ENCODE measurements at regions not wholly inside any gene's neighbourhood (a gene's known extent, or its start where the extent isn't known, plus 50 kb on each side); places are given as distances from the start of the nearest gene placed in this dataset.

- TF ChIP-seq, protein P1, sequence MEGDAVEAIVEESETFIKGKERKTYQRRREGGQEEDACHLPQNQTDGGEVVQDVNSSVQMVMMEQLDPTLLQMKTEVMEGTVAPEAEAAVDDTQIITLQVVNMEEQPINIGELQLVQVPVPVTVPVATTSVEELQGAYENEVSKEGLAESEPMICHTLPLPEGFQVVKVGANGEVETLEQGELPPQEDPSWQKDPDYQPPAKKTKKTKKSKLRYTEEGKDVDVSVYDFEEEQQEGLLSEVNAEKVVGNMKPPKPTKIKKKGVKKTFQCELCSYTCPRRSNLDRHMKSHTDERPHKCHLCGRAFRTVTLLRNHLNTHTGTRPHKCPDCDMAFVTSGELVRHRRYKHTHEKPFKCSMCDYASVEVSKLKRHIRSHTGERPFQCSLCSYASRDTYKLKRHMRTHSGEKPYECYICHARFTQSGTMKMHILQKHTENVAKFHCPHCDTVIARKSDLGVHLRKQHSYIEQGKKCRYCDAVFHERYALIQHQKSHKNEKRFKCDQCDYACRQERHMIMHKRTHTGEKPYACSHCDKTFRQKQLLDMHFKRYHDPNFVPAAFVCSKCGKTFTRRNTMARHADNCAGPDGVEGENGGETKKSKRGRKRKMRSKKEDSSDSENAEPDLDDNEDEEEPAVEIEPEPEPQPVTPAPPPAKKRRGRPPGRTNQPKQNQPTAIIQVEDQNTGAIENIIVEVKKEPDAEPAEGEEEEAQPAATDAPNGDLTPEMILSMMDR (IDR thresholded peaks at IDR 0.05; ENCODE audit: control insufficient read depth, extremely low read depth, insufficient read depth): no peak
- no peak overlapping the region for H3K4me3 ChIP-seq (ENCODE audit: low read depth, low read length)
- DNase-seq (ENCODE audit: low read depth): no peak
Observed at GRCh38 chr4:178027796-178028195, 585.6 kb upstream of the AGA start.

DNA sequence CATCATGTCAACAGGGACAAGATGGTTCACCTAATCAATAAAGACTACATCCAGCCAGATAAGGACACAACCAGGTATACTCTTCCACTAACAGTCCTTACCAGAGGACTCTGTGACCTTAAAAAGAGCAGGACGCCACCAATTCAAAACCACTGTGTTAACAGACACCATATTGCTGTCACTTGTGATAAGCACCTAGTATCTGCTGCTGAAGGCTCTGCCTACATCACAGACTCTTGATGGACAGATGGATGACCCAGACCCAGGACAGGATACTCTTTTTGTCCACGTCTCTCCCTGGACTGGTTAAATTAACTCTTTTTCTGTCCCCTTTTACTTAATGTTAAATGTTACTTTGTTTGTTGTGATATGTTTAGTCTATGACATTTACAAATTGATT is 586.2 kb upstream of the AGA start:
- TF ChIP-seq, protein P1 (IDR thresholded peaks at IDR 0.05; ENCODE audit: control insufficient read depth, extremely low read depth, insufficient read depth): no peak
- no peak for DNase-seq (ENCODE audit: low read depth)
- H3K4me3 ChIP-seq (ENCODE audit: low read depth, low read length): no peak overlapping the region

DNA sequence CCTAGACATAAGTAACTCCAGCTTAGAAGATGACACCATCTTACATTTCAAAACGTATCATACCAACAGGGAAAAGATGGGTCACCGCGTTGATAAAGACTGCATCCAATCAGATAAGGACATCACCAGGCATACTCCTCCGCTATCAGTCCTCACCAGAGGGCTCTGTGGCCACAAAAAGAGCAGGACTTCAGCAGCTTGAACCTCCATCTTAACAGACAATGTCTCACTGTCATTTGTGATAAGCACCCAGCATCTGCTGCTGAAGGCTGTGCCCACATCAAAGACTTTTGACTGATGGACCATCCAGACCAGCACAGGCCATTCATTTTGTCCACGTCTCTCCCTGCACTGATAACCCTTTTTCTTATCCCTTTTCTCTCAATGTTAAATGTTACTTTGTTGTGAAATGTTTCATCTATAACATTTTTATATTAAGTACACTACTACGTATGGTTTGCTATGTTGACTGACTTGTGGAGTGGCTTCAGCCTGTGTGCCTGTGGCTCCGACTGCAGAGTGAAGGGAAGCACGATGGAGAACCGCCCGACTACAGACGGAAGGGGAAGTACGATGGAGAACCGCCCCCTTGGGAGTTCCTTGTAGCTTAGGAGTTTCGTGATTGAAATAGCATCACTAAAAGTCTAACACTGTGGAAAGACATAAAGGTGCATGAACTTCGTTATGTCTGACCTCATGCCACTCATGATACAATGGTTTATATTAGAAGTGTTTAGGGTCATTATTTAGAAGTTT is 595.4 kb upstream of the AGA start:
- DNase-seq (ENCODE audit: low read depth): no peak
- TF ChIP-seq, protein P1 (IDR thresholded peaks at IDR 0.05; ENCODE audit: control insufficient read depth, extremely low read depth, insufficient read depth): no peak
- no peak overlapping the region for H3K4me3 ChIP-seq (ENCODE audit: low read depth, low read length)

DNA sequence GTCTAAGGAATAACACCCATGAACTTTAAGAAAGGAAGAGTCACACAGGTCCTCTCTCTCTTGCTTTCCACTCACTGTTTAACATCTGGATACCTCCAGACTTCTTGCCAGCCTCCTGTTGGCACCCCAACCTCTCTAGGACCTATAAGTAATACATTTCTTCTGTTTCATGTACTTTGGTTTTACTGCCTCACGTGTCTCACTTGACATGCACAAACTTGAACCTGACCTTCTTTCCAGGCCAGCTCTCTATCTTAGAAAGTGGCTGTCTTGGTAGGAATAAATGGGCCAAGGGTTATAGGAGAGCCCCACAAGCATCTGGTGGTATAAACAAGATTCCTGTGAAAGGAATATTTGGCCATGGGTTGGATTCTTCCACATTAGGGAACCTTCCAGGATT is 614.8 kb upstream of the AGA start:
- H3K4me3 ChIP-seq (ENCODE audit: low read depth, low read length): no peak overlapping the region
- DNase-seq (ENCODE audit: low read depth): no peak
- TF ChIP-seq, protein P1 (IDR thresholded peaks at IDR 0.05; ENCODE audit: control insufficient read depth, extremely low read depth, insufficient read depth): no peak

- TF ChIP-seq, protein P1 (IDR thresholded peaks at IDR 0.05; ENCODE audit: control insufficient read depth, extremely low read depth, insufficient read depth): no peak
- no peak for DNase-seq (ENCODE audit: low read depth)
- no peak overlapping the region for H3K4me3 ChIP-seq (ENCODE audit: low read depth, low read length)
Observed at GRCh38 chr4:178063568-178063967, 621.3 kb upstream of the AGA start.

DNA sequence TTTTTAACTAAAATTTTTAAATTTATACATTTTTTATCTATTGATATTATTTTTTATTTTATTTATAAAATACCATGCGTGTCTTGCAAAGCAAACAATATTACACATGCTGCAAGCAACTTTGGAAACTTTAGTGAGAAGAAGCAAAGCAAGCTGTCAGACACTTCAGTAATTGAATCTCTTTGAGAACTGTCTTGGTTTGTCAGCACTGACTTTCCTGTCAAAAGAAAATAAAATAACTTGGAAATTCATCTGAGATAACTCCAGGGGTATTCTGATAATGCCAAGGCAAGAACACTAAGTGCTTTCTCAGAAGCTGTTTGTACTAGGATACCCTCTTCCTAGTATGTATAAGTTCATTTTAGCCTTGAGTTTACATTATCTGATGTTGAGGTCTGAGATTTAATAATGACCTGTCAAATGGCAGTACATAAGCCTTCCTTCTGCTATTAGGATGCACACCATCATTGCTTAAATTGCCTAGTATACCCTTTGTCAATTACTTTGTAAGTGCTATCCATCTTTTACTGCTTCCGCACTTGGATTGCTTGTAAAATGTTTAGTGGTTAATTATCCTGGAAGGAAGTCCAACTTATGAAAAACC is 624.2 kb upstream of the AGA start:
- TF ChIP-seq, protein P1 (IDR thresholded peaks at IDR 0.05; ENCODE audit: control insufficient read depth, extremely low read depth, insufficient read depth): no peak
- DNase-seq (ENCODE audit: low read depth): no peak
- H3K4me3 ChIP-seq (ENCODE audit: low read depth, low read length): no peak overlapping the region

Data from LNCaP clone FGC (cell line).